Hindlimb muscle (tissue), 1 donor: ENCODE measurements at regions not wholly inside any gene's neighbourhood (a gene's known extent, or its start where the extent isn't known, plus 50 kb on each side); places are given as distances from the start of the nearest gene placed in this dataset.
A peak's percentile ranks its signal among the peaks of the same experiment; 100 is the strongest.

Experiments
- DNase-seq: peaks from one replicate; pipeline ENCODE4 v3.0.0-alpha.2; 2013

- DNase-seq = no peak
Measured at GRCh38 chr1:56355422-56355821, 223.9 kb downstream of the PLPP3 start.

- no peak for DNase-seq
Measured at GRCh38 chr1:56345831-56346230, 233.5 kb downstream of the PLPP3 start.

GRCh38 chr1:56340977-56341376 is 238.4 kb downstream of the PLPP3 start:
- no peak for DNase-seq

GRCh38 chr1:56339786-56340465 is 239.4 kb downstream of the PLPP3 start:
- DNase-seq = no peak

- DNase-seq = no peak
Measured at GRCh38 chr1:56339093-56339492, 240.3 kb downstream of the PLPP3 start.

GRCh38 chr1:56336982-56337381 is 242.4 kb downstream of the PLPP3 start:
- no peak for DNase-seq

GRCh38 chr1:56335394-56335793 is 244.0 kb downstream of the PLPP3 start:
- no peak for DNase-seq

GRCh38 chr1:56334047-56334446 is 245.3 kb downstream of the PLPP3 start:
- peak; percentile 30 for DNase-seq

GRCh38 chr1:56333461-56333860 is 245.9 kb downstream of the PLPP3 start:
- no peak for DNase-seq

GRCh38 chr1:56331892-56332567 is 247.3 kb downstream of the PLPP3 start:
- no peak for DNase-seq

GRCh38 chr1:56331207-56331891 is 248.0 kb downstream of the PLPP3 start:
- no peak for DNase-seq

- no peak for DNase-seq
Measured at GRCh38 chr1:56330391-56331026, 248.9 kb downstream of the PLPP3 start.

GRCh38 chr1:56329970-56330369 is 249.4 kb downstream of the PLPP3 start:
- no peak for DNase-seq

GRCh38 chr1:56327195-56327594 is 252.2 kb downstream of the PLPP3 start:
- DNase-seq = no peak

- DNase-seq = no peak
Measured at GRCh38 chr1:56326056-56326455, 253.3 kb downstream of the PLPP3 start.

GRCh38 chr1:56324504-56324903 is 254.9 kb downstream of the PLPP3 start:
- DNase-seq = no peak

GRCh38 chr1:56322211-56322610 is 257.2 kb downstream of the PLPP3 start:
- peak; percentile 56 for DNase-seq

- DNase-seq = no peak
Measured at GRCh38 chr1:56321150-56321490, 258.2 kb downstream of the PLPP3 start.

- peak; percentile 62 for DNase-seq
Measured at GRCh38 chr1:56320464-56321149, 258.8 kb downstream of the PLPP3 start.

GRCh38 chr1:56317722-56318121 is 261.6 kb downstream of the PLPP3 start:
- no peak for DNase-seq

- no peak for DNase-seq
Measured at GRCh38 chr1:56315293-56315942, 263.9 kb downstream of the PLPP3 start.

- no peak for DNase-seq
Measured at GRCh38 chr1:56313560-56313959, 265.8 kb downstream of the PLPP3 start.
